KBM-7 (cell line): ENCODE measurements at regions not wholly inside any gene's neighbourhood (a gene's known extent, or its start where the extent isn't known, plus 50 kb on each side); places are given as distances from the start of the nearest gene placed in this dataset.

Source experiments
- DNase-seq: peaks from one replicate; pipeline ENCODE4 v3.0.0-alpha.2; 2015
- in situ Hi-C: fragments of 300-500 bp; cut with MboI; formaldehyde crosslinking; loops from 2 replicates; pipeline ENCODE4 v1.14.3; 2020; ENCODE audit warnings: low sequenced_read_pairs, low pct_unique_long_range_greater_than_20kb, mixed read lengths

GRCh38 chr13:58134525-58134924 is 503.0 kb downstream of the PCDH17 start:
- DNase-seq = no peak
- in situ Hi-C loops = no loop called here

DNA sequence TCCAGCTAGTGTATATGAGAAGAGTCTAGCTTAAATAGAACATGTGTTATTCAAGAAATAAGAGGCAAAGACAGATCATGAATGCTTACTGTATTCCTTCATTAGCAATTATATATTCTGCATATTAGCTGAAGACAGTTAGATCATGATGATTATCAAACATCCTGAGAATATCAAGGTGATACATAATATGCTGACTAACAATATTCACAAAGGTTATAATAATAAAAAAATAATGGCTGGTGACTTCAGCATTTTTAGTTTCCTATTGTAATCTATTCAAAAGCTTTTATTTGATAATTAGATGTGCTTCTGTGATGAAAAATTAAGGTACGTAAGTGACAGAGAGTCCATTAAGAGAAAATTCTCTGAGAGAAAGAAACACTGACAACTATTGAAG is 511.4 kb downstream of the PCDH17 start:
- no peak for DNase-seq
- in situ Hi-C loops = no loop called here

- DNase-seq = no peak
- in situ Hi-C loops = no loop called here
Observed at GRCh38 chr13:58144616-58145015, 513.1 kb downstream of the PCDH17 start.

DNA sequence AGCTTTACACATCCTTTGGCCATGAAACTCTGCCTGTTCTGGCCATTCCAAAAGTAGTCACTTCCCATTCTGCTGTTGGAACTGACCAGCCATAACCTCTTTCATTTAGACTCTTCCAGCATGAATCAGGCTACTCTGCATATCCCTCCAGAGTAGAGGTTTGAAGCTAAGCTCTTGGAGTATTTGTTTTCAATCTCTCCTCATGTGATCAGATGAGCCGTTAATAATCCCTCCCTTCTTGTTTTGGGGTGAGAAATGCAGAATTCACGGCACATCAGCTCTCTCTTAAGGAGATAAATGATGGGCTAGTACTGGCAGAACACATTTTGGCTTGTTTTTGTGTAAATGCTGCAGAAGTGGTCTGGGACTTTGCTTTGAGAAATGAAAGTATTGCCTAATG is 519.9 kb downstream of the PCDH17 start:
- DNase-seq = no peak
- in situ Hi-C loops = no loop called here

DNA sequence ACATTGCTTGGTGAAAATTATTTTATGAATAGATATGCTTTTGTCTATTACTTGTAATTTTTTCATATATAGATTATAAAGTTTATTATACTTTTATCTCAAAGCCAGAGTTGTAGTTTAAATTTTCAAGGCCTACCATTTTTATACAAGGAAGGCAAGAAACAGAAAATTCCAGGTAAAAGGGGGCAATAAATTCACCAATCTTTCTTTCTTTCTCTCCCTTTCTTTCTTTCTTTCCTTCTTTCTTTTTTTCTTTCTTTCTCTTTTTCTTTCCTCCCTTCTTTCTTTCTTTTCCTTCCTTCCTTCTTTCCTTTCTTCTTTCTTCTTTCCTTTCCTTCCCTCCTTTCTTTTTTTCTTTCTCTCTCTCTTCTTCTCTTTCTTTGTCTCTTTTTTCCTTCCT is 529.4 kb downstream of the PCDH17 start:
- in situ Hi-C loops = no loop called here
- no peak for DNase-seq

DNA sequence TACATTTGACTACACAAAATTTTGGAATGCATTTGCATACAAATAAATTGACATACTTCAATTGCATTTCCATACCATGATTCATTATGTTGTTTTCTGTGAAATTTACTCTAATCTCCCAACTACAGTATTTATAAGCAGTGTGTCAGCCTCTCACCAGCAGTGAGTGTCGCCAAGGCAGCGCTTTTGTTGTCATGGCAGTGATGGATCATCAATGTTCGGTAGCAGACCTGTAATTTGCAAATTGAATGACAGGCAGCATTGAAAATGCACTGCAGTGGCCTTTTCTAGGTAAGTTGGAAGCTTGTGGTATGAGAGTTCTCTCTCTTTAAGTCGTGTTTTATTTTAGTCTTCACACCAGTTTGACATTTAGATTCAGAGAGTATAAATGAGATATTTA is 534.1 kb downstream of the PCDH17 start:
- DNase-seq = no peak
- in situ Hi-C loops = no loop called here

DNA sequence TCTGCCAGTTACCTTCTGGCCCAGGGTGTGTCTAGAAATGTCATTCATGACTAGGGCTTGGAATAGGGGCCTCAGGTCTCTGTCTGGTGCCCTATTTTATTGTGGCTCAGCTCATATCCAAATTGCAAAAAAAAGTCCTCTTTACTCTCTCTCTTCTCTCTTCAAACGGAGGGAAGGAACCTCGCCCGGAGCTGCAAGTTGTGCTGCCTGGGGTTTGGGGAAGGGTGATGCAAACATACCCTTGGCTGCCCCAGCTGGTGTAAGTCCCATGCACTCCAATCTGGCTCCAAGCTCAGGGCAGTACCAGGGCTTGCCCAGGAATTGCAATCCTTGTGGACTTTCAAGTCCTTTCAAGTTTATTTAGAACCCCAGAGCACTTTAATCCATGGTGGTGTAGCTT is 549.6 kb downstream of the PCDH17 start:
- in situ Hi-C loops = no loop called here
- DNase-seq = no peak

GRCh38 chr13:58187881-58188280 is 556.3 kb downstream of the PCDH17 start:
- in situ Hi-C loops = no loop called here
- DNase-seq = no peak

DNA sequence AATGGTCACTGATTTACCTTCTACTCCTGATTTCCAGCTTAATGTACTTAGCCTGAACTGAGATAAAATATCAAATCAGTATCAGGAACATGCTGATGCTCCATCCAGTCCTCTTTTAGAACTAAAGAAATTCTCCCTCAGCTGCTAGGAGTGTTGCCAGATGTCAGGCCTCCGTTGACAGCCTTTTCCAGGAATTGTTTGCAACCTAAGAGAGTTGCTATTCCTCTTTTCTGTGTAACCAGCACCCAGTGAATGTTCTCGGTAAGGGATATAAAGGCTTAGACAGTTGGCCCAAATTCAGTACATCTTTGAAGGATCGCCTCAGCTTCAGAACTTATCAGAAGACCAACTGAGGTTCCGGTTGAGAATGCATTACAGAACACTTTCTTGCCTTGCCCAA is 559.0 kb downstream of the PCDH17 start:
- no peak for DNase-seq
- in situ Hi-C loops = no loop called here

DNA sequence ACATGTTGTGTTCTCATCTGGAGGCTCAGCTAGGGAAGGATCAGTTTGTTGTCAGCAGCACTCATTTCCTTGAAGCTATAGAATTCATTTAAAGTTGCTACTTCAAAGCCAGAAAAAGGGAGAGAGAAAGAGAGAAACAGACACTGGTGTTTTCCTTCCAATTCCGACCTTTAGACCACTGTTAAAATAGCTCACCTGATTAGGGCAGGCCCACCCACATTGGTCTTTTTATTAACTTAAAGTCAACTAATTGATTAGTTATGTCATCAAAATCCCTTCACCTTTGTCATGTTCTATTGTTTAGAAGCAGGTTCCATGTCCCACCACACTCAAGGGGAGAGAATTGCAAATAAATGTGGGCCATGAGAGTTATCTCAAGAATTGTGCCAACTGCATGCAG is 560.2 kb downstream of the PCDH17 start:
- no peak for DNase-seq
- in situ Hi-C loops = no loop called here

GRCh38 chr13:58202099-58202498 is 570.6 kb downstream of the PCDH17 start:
- no peak for DNase-seq
- in situ Hi-C loops = no loop called here

- no peak for DNase-seq
- in situ Hi-C loops = no loop called here
Observed at GRCh38 chr13:58207501-58207900, 576.0 kb downstream of the PCDH17 start.

- no peak for DNase-seq
- in situ Hi-C loops = no loop called here
Observed at GRCh38 chr13:58235454-58235853, 603.9 kb downstream of the PCDH17 start.

DNA sequence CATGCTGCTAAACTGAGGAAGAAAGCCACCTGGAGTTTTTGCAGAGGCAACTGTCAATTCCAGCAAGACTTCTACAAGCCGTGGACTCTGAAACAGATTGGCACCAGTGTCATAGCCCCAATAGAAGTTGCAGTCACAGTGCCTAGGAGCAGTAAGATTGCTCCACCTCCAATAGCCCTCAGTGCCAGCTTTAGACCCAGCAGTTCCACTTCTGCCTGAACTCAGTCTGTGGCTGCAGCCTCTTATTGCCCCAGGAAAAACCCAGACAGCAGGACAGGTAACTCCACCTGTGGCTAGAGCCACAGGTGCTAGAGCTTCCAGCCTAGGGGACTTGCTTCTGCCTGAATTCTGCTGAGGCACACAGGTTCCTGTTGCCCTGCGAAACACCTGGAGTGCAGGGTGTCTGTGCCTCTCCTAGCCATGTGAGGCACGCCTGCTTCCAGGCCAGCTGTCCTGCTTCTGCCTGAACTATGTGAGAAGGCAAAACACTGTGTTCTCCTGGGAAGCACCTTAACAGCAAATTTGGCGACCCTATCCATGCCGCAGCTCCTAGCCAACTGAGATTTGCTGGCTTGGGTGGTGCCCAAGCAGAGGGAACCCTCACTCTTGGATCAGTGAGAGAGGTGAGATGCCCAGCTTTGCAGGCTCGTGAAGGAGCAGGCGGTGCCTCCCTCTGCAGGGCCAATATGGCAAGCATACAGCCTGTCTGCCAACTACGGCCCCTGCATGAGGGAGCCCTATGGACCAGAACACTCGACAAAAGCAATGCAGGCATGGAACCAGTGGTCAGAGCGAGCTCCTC is 607.6 kb downstream of the PCDH17 start:
- no peak for DNase-seq
- in situ Hi-C loops = no loop called here

DNA sequence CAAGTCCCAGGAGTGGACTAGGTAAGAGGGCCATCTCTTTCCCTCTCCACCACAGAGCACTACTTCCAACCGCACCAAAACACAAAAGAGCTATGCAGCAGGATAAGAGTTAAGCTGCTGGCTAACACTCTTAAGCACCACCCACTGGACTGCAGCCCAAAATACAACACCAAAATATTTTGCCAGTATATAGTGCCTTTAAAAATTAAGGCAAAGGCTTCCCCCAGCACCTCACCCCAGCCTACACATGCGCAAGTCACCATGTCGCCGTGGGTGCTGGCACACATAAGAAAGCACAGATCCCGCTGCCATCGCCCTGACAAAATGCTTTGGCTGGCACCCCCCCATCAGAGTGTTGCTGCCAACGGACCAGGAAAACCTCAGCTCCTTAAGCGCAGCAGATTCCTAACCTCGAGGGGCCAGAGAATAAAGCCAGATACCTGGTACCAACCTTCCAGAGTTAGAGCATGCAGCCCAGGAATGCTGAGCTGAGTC is 608.3 kb downstream of the PCDH17 start:
- in situ Hi-C loops = no loop called here
- DNase-seq = no peak

DNA sequence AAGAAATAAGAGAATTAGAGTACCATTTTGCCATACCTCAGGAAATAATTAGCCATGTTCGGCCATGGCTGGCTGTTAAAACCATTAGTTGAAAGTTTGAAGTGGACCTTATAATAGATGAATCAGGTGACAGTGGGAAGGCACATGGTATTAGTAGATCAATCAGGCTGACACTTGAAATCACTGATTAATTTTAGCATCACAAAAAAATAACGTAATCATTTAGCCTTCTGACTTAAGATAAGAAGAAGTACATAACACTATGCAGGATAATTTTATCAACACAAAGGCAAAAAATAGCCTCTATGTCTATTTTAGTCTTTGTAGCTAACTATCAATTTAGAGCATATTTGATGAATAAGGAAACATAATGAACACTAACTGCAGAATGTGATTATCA is 615.5 kb downstream of the PCDH17 start:
- DNase-seq = no peak
- in situ Hi-C loops = no loop called here

DNA sequence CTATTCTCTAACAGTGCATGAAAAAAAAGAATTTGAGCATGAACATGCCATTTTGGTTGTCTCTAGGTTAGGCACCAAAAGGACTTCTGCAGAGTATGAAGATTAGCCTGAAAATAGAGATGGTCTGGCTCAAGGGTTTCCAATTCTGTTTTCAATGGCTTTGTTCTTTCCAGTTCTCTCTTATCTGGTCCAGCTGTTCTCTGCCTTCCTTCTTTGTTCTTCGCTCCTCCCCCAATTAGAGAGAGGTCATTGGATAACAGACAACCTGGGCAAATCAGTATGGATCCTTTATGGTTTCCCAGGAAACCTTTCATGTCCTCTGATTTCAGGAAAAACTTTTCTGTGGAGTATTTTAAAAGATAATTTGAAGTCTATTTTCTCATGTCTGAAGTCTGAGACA is 623.4 kb downstream of the PCDH17 start:
- no peak for DNase-seq
- in situ Hi-C loops = no loop called here

- no peak for DNase-seq
- in situ Hi-C loops = no loop called here
Observed at GRCh38 chr13:58266271-58266670, 634.7 kb downstream of the PCDH17 start.

- in situ Hi-C loops = no loop called here
- DNase-seq = no peak
Observed at GRCh38 chr13:58298556-58299135, 667.1 kb downstream of the PCDH17 start.

DNA sequence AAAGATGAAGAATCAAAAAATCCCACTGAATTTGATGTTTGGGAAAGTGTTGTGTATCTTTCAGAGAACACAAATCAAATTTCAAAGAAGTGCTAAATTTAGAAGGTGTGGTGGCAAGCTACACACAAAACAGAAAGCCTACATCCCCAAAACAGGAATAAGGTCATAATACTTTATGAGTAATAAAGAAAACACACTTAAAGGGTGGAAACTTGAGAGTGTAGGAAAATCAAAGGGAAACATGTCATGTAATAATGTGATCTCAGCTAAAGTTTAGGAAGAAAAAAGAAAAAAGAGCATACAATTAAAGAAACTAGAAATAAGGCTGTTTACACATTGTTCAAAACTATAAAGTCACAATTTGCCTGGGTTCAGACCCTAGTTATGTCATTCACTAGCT is 668.7 kb downstream of the PCDH17 start:
- DNase-seq = no peak
- in situ Hi-C loops = no loop called here
